Cardiac muscle cell (in vitro differentiated cells and primary cell): ENCODE measurements at regions not wholly inside any gene's neighbourhood (a gene's known extent, or its start where the extent isn't known, plus 50 kb on each side); places are given as distances from the start of the nearest gene placed in this dataset.

ENCODE experiments used
- DNase-seq, 2 donors: peaks; one replicate each; pipeline versions ENCODE4 v3.0.0 to v3.0.0-alpha.2; 2010 to 2017; ENCODE audit warnings: low read depth in 1 of 2, low spot score in 1 of 2
- H3K27ac ChIP-seq: fragments of 200-600 bp; sonication (generic); 2 replicates; pipeline ENCODE4 v1.5.1; 2016
- H3K27me3 ChIP-seq: fragments of 200-600 bp; sonication (generic); 2 replicates; pipeline ENCODE4 v1.6.0; 2016; ENCODE audit warnings: control low read depth
- H3K36me3 ChIP-seq: fragments of 200-600 bp; sonication (generic); 2 replicates; pipeline ENCODE4 v1.5.1; 2016; ENCODE audit warnings: control low read depth
- H3K4me1 ChIP-seq: fragments of 200-600 bp; sonication (generic); 2 replicates; pipeline ENCODE4 v1.8.1; 2017; ENCODE audit warnings: low read depth, mild to moderate bottlenecking, mixed run types
- H3K4me3 ChIP-seq: fragments of 200-600 bp; sonication (generic); 2 replicates; pipeline ENCODE4 v1.5.1; 2016; ENCODE audit warnings: mild to moderate bottlenecking
- H3K9me3 ChIP-seq: fragments of 200-600 bp; sonication (generic); 2 replicates; pipeline ENCODE4 v1.5.1; 2017; ENCODE audit warnings: low read depth, mild to moderate bottlenecking, control low read depth
- CTCF ChIP-seq: IDR thresholded peaks from 2 replicates; pipeline ENCODE4 v1.5.1; 2012; ENCODE audit warnings: low read depth, mild to moderate bottlenecking, low read length

GRCh38 chr2:78418021-78418420 is 607.5 kb upstream of the REG3G start:
- Histone ChIP-seq H3K4me3 (no peak overlapping the region), H3K27ac (no peak overlapping the region), H3K4me1 (no peaks in the 10 kb centered on the region), H3K9me3 (no peaks in the 10 kb centered on the region), H3K36me3 (no peaks in the 10 kb centered on the region), H3K27me3 (no peaks in the 10 kb centered on the region)
- TF ChIP-seq CTCF, result no peak
- no peak for DNase-seq

- Histone ChIP-seq H3K36me3 (no peaks in the 10 kb centered on the region), H3K4me3 (no peak overlapping the region), H3K4me1 (no peaks in the 10 kb centered on the region), H3K27ac (no peak overlapping the region), H3K9me3 (no peaks in the 10 kb centered on the region), H3K27me3 (no peaks in the 10 kb centered on the region)
- no peak for DNase-seq
- TF ChIP-seq CTCF, result no peak
These were observed 605.4 kb upstream of the REG3G start for GRCh38 chr2:78420132-78420531.

DNA sequence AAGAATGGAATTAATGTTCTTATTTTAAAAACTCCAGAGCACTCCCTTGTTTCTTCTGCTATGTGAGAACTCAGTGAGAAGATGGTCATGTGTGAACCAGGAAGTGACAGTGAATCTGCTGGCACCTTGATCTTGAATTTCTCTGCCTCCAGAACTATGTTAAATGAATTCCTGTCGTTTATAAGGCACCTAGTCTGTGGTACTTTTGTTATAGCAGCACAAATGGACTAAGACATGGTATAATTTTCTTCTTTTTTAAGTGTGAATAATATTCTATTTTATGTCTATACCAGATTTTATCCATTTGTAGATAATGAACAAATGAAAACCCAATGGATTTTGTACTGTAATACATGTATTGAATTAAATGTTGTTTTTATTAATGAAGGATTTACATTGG is 601.9 kb upstream of the REG3G start:
- Histone ChIP-seq H3K4me1 (no peaks in the 10 kb centered on the region), H3K36me3 (no peaks in the 10 kb centered on the region), H3K27me3 (no peaks in the 10 kb centered on the region), H3K9me3 (no peaks in the 10 kb centered on the region), H3K4me3 (no peak overlapping the region), H3K27ac (no peak overlapping the region)
- no peak for DNase-seq
- TF ChIP-seq CTCF, result no peak

DNA sequence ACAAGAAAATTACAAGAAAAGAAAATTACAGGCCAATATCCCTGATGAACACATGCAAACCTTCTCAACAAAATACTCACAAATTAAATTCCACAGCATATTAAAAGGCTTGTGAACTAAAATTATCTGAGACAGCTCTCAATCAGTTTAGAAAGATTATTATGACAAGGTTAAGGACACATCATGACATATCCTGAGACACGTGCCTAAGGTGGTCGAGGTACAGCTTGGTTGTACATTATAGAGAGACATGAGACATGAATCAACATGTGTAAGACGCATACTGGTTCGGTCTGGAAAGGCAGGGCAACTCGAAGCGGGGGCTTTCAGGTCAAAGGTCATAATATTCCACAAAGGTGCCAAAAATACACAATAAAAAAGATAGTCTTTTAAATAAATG is 598.3 kb upstream of the REG3G start:
- no peaks in the 10 kb centered on the region for H3K27me3 ChIP-seq
- DNase-seq, result no peak
- no peaks in the 10 kb centered on the region for H3K4me1 ChIP-seq
- TF ChIP-seq CTCF, result no peak
- H3K9me3 ChIP-seq, result no peaks in the 10 kb centered on the region
- no peak overlapping the region for H3K27ac ChIP-seq
- no peaks in the 10 kb centered on the region for H3K36me3 ChIP-seq
- H3K4me3 ChIP-seq, result no peak overlapping the region

DNA sequence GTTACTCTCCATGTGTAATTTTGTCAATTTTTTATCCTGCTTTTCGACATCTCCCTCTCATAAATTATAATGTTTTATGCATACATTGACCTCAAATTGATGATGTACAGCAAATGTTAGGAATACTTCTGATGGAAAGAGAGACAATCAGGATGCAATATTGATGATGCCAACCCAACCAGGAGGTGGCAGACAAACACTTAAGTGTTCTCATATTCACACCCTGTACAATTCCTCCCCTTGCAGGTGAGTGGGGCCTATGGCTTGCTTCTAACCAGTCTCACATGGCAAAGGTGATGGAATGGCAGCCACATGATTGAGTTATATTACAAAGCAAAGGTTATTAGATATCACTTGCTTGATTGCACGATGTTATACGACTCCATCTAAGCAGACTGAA is 594.3 kb upstream of the REG3G start:
- no peak for DNase-seq
- H3K9me3 ChIP-seq, result no peaks in the 10 kb centered on the region
- no peaks in the 10 kb centered on the region for H3K27me3 ChIP-seq
- no peaks in the 10 kb centered on the region for H3K4me1 ChIP-seq
- no peak for TF ChIP-seq CTCF
- no peak overlapping the region for H3K27ac ChIP-seq
- no peak overlapping the region for H3K4me3 ChIP-seq
- no peaks in the 10 kb centered on the region for H3K36me3 ChIP-seq

DNA sequence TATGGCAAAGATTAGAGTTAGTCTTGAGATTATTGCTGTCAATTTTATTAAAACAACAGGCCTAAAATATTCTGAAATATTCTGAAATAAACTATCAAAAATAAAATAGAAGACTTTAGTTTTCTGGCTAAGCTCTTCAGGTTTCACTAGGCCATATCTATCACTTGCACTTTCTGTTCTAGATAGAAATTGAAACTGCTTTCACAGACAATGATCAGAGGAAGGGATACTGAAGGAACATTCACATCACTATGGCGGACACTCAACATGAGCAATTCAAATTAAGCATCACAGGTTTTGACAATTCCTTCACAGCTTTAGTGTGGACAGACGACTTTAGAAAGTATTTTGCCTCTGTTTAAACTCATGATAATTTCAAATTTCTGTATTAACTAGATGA is 586.4 kb upstream of the REG3G start:
- no peaks in the 10 kb centered on the region for H3K36me3 ChIP-seq
- no peak overlapping the region for H3K4me3 ChIP-seq
- no peak for TF ChIP-seq CTCF
- no peaks in the 10 kb centered on the region for H3K9me3 ChIP-seq
- no peaks in the 10 kb centered on the region for H3K4me1 ChIP-seq
- no peaks in the 10 kb centered on the region for H3K27me3 ChIP-seq
- DNase-seq, result no peak
- H3K27ac ChIP-seq, result no peak overlapping the region
